Esophagus squamous epithelium (tissue), 4 donors: ENCODE measurements at regions not wholly inside any gene's neighbourhood (a gene's known extent, or its start where the extent isn't known, plus 50 kb on each side); places are given as distances from the start of the nearest gene placed in this dataset.

Source experiments
- CTCF ChIP-seq, 6 experiments: fragments of 450-650 bp in 4 of 6; fragments of 200-600 bp in 2 of 6; sonication (generic) in 2 of 6; IDR thresholded peaks; one replicate each; pipeline ENCODE4 v1.5.1; 2016 to 2019; ENCODE audit warnings: antibody characterized with exemption in 6 of 6, mild to moderate bottlenecking in 4 of 6, moderate library complexity in 4 of 6
- POLR2A ChIP-seq, 4 donors: fragments of 450-650 bp; IDR thresholded peaks; one replicate each; pipeline ENCODE4 v1.6.1; 2017; ENCODE audit warnings: antibody characterized with exemption in 4 of 4, mild to moderate bottlenecking in 4 of 4, moderate library complexity in 3 of 4

DNA sequence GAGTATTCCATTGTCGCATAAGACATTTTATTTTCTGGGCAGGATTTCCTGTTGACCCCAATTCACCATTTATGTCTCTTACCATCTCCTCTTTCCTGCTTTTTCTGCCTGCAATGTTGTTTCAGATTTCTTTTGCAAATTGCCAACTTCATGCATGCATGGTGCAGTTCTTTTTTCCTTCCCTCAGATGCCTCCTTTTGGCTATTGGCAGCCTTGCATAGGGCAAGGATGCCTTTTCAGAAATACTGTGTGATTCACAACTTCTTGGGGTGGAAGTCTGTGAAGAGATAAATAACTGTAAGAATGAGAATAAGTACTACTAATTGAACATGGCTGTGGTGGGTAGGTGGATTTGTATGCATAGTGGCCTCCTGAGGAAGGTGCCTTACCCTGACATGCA is 116.7 kb downstream of the SOX4 start:
- TF ChIP-seq POLR2A (IDR thresholded peaks at IDR 0.05) (no peak), CTCF (IDR thresholded peaks at IDR 0.05) (no peak)
